ENCODE measurements at regions not wholly inside any gene's neighbourhood (a gene's known extent, or its start where the extent isn't known, plus 50 kb on each side); places are given as distances from the start of the nearest gene placed in this dataset.
"Not testable (repeated sequence)": the region's sequence is repeated elsewhere in the genome, so short reads cannot be mapped to it uniquely, and the experiment has no call there.

GRCh38 chr14:25303934-25304333 lies 254.0 kb upstream of the STXBP6 start:
- no peak for DNase-seq

DNA sequence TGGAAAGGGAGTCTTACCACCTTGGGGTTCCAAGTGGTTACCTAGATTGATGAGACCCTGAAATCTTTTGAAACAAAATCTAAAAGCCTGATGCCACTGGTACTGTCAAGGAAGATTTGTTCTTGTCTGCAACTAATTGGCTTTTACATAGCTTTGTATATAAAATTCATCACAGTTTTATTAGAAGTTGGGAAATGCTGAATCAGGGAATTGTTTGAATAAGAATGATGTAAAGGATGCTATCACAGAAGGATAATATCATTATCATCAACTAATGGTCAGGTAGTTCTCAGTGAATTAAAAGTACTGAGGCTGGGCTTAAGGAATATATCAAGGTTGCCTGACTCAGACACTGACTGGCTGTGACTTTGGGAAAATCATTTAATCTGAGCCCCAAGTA lies 248.3 kb upstream of the STXBP6 start:
- no peak for DNase-seq

DNA sequence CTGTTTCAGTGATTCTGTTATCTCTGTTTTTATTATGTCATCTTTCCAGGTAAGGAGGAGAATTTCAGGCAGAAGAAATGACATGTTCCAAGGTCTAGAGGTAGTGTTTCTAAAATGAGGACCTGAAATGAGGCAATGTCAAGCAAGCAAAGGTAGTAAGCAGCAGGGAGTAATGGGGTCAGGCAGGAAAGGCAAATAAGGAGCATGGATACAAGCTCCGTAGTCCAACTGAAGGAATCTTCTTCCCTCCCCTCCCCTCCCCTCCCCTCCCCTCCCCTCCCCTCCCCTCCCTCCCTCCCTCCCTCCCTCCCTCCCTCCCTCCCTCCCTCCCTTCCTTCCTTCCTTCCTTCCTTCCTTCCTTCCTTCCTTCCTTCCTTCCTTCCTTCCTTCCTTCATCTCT lies 240.2 kb upstream of the STXBP6 start:
- DNase-seq = not testable (repeated sequence)

DNA sequence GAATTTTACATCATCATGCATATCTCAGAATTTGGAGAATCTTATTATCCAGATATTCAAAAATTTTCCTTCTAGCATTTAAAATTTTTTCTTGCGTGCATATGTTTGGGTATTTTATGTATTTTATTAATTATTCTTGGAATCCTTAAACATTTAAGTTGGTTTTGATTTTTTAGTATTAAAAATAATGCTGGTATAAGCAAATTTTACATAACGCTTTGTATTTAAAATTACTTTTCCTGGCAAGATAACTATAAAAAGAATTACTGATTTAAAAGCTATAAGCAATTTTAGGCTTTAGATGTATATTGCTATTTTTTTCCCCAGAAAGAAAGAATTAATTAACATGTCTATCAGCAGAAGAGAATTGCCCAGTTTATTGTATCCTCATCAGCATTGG lies 224.6 kb upstream of the STXBP6 start:
- no peak for DNase-seq

DNA sequence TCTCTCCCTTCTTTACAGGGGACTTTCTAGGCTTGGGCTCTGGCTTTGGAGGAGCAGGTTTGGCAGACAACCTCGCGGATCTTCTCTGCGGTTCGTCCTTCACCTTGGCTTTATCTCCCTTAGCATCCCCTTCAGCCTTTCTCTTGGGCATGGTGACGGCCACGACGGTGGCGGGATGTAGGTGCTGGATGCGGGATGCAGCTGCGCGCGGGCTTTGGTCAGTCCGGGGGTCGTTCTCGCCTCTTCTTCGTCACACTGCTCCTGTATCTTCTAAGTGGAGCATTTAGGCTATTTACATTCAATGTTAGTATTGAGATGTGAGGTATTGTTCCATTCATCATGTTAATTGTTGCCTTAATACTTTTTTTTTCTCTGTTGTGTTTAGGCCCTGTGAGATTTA lies 217.2 kb upstream of the STXBP6 start:
- no peak for DNase-seq

GRCh38 chr14:25259470-25259869 lies 209.5 kb upstream of the STXBP6 start:
- no peak for DNase-seq

DNA sequence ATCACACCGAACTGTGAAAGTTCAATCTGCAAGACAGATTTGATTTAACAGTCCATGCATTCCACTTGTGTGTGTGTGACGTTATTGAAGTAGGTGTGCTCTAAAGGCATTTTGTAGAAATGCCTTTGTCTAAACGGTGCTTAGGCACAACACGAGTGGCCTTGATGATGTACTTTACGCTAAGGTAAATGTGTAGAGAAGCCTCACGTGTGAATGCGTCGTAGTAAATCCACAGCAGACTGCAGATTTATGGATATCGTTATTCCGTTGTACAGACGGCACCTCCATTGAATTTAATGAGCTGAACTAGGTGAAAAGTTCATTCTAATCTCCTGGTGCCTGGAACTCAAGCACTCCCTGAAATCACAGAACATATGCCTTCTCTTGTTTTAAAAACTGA lies 202.8 kb upstream of the STXBP6 start:
- no peak for DNase-seq

GRCh38 chr14:25250516-25250915 lies 200.6 kb upstream of the STXBP6 start:
- DNase-seq = no peak

GRCh38 chr14:25247609-25248008 lies 197.7 kb upstream of the STXBP6 start:
- DNase-seq = no peak

- no peak for DNase-seq
Measured at GRCh38 chr14:25246751-25247150, 196.8 kb upstream of the STXBP6 start.

DNA sequence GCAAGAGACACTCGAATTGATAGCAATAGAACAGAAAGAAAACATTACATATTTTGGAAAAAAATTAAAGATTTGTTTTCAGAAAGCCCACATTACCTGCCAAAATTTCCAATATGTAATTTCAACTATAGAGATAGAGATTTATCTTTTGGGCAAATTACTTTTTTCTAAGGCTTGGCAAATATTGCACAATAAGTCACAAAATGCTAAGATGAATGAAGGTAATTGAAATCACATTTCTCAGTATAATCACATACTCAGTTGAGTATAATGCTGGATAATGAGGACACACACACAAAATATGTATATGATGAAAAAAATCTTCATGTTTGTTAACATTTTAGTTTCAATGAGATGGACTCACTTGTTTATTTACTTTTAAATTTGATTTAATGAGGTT lies 189.2 kb upstream of the STXBP6 start:
- DNase-seq = no peak

- DNase-seq = no peak
Measured at GRCh38 chr14:25237845-25238244, 187.9 kb upstream of the STXBP6 start.

DNA sequence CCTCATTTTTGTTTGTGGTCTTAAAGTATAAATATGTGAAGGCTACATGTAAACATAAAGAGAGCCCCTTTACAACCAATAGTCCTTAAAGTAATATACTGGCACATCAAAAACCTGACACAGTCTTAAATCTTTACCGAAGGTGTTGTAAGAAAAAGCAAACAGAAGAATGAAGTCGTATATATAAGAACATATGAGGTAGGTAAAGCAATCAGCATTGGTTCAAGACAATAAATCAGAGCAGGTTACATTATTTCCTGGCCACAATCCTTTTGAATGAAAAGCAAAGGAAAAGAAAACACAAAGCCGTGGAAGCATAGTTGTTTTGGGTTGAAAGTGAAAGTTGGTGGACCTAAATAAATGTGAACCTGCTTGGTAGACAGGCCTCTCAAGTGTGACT lies 183.7 kb upstream of the STXBP6 start:
- no peak for DNase-seq

DNA sequence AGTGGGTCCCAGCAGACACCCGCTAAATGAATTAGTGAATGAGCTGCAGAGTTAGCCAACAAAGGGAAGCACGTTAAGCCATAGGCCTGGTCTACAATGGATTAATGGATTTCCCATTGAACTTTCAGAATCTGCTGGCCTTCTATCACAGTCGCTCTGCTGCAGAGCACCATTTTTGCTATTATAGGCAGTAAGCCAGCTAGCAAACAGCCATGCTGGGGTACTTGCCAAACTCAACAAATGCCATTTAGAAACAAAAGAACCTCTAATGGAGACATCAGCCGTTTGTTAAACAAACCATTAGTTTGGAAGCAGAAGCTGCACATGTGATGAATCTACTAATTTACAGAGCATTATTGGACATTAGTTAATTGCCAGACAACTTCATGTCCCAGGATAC lies 181.1 kb upstream of the STXBP6 start:
- no peak for DNase-seq

DNA sequence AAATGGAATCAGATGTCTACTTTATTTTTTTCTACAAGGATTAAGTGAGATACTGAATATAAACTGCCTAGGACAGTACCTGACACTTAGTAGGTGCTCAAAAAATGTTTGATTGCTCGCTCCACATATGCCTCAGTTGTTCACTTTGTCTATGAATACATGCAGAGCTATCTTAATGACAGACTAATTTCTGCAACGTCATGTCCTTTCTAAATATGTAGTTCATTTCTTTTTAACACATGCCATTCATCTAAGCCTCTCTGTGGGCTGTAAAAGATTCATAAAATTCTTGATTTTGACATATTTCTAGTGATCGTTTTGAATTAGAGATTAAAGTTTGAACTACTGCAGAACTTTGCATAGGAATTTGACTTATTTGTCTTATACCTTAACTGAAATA lies 176.3 kb upstream of the STXBP6 start:
- DNase-seq = no peak

DNA sequence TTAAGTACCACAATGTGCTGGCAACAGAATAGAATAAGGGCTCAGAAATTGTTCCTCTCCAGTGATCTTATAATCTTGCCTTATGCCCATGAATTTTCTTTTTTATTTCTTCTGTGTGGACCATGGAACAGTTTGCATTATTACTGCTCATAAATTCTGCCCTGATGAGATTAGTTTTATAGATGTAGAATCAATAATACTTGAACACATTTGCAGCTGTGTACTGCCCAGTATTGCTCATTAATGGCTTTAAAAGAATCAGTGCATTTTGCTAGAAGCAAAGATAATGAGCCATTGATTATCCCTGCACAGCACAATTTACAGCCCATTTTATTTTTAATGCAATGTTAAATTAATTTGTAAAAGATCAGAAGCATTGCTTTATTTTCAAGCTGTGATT lies 172.3 kb upstream of the STXBP6 start:
- no peak for DNase-seq

DNA sequence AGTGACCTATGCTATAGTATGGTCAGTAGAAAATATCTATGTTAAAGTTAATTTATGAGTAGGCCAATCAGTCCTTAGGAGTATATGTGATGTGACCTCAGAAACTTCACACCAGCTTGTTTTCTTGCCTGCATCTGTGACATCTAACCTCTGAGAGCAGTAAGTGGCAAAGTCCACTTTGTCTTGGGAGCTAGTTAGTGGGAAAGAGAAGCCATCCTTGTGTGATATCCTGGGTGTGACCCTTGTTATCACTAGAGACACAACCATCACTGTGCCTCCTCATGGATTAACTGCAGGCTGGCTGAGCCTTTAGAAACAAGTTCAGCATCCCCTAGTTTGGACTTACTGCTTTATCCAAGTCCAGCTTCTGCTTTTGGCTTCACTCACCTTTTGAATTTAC lies 170.6 kb upstream of the STXBP6 start:
- DNase-seq = no peak

DNA sequence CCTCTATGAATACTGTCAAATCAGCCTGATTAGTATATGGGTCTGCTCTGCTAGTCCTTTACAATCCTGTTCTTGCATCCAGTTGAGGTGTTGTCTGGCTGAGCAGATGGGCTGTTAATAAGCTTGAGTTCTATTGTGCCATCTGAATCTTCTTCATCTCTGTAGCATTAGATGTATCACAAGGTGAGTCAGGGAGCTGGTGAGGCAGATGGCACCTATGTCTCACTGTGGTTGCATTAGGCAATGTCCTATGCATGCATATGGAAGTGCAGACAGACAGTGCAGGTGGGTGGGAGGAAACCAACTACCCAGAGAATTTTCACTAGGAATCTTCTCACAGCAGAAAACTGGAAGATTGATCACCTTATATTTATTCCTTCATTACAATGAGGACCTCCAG lies 165.7 kb upstream of the STXBP6 start:
- DNase-seq = no peak

GRCh38 chr14:25197885-25198284 lies 147.9 kb upstream of the STXBP6 start:
- no peak for DNase-seq

DNA sequence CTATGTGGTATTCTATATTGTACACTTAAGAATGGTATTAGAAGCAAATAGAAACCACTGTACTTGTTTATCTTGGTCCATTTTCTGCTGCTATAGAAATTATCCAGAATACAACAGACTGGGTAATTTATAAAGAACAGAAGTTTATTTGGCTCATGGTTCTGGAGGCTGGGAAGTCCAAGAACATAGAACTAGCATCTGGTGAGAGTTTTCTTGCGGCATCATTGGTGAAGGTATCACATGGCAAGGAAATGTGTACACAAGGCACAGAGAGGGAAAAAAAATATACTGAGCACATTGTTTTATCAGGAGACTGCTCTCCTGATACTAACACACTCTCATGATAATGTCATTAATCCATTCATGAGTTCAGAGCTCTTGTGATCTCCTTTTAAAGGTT lies 130.3 kb upstream of the STXBP6 start:
- no peak for DNase-seq

DNA sequence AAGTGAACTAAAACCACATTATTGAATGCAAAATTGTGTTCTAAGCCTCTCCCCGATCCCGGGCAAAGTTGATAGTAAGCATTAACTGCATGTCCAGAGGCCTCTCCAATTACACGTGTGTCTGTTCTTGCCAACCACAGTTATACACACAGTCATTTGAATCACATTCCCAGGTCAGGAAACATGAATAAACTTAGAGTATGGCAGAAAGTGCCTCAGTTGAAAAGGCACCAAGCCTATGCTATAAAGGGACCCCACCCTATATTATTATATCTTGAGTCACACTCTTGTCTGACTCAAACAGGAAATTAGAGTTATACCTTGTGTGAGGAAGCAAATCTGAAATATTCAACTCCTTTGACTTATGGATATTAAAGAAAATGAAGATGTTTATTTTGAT lies 128.3 kb upstream of the STXBP6 start:
- no peak for DNase-seq

- DNase-seq = no peak
Measured at GRCh38 chr14:25150934-25151790, 101.2 kb upstream of the STXBP6 start.

- DNase-seq = no peak
Measured at GRCh38 chr14:25150401-25150800, 100.5 kb upstream of the STXBP6 start.

DNA sequence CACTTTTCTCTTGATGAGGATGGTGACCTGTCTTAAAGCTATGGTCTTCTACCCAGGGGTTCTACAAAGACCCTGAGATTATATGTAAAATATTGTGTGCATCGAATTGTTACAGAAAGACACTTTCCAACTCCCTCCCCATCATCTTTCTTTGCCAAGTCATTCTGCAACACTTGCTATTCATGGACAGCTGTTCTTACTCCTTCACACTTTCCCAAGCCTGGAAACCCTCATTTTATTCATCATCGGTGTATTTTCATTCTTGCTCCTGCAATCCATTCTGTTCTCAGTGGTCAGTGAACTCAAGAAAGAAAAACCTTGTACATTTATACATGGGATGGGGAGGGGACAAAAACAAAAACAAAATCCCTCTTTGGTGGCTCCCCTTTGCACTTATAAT lies 90.5 kb upstream of the STXBP6 start:
- no peak for DNase-seq

DNA sequence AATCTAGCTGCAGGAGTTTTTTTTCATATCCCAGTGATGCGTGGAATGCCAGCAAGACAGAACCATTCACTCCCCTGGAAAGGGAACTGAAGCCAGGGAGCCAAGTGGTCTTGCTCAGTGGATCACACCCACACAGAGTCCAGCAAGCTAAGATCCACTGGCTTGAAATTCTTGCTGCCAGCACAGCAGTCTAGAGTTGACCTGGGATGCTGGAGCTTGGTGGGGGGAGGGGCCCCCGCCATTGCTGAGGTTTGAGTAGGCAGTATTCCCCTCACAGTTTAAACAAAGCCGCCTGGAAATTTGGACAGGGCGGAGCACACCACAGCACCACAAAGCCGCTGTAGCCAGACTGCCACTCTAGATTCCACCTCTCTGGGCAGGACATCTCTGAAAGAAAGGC lies 86.9 kb upstream of the STXBP6 start:
- DNase-seq = no peak
